Anterior cingulate cortex (tissue), 58 donors: ENCODE measurements at regions not wholly inside any gene's neighbourhood (a gene's known extent, or its start where the extent isn't known, plus 50 kb on each side); places are given as distances from the start of the nearest gene placed in this dataset.

Source experiments
- DNase-seq, 58 donors: peaks; one replicate each; lab custom pipeline; 2025; lab: John Stamatoyannopoulos, UW

DNA sequence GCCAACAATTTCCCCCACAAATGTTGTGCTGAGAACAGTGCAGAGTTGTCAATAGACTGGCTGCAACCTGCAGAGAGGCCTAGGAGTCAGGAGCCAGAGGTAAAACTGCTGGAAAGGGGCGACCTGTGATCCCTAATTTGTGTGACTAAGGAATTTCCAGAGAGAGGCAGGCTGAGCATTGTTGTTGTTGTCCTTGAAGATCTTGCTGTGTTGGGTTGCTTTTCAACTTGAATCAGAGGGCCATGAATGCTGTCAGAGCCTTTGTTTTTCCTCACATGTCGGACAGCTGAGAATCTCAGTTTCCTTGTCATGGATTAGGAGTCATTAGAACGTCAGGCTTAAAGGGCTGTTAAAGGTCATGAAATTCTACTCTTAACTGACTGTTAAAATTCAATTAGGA, 134.6 kb upstream of the ASTN2 start:
- no peak for DNase-seq

DNA sequence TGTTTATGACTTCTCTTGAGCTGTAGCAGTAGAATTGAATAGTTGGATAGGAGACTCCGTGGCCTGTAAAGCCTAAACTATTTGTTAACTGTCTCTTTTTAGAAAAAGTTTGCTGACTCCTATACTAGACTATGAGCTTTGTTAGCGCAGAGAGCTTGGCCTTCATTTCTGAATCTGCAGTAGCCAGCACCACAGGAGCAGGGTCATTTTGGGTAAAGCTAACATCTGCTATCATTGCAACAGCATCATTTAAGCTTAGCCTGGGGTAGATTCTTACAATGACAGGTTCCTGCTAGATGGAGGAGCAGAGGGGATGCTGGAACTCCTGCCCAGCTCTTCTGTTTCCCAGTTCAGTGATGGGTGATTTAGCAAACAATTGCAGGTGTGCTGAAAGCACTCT, 133.7 kb upstream of the ASTN2 start:
- DNase-seq, result no peak

DNA sequence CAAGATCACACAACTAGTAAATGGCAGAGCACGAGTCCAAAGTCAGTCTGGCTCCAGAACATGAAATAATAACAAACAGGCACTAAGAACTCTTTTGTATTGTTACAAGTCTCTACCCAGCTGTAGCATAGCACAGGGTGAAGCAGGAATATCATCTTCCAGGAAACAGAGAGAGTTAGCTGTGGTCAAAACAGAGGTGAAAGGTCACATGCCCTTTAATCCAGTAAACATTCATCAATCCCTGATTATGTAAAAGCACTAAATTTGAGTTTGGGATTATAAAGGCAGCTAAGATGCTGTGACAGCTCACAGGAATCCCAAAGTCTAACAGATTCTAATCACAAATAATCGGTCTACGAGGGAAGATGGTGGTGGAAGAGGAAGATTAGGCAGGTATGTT, 133.0 kb upstream of the ASTN2 start:
- no peak for DNase-seq

DNA sequence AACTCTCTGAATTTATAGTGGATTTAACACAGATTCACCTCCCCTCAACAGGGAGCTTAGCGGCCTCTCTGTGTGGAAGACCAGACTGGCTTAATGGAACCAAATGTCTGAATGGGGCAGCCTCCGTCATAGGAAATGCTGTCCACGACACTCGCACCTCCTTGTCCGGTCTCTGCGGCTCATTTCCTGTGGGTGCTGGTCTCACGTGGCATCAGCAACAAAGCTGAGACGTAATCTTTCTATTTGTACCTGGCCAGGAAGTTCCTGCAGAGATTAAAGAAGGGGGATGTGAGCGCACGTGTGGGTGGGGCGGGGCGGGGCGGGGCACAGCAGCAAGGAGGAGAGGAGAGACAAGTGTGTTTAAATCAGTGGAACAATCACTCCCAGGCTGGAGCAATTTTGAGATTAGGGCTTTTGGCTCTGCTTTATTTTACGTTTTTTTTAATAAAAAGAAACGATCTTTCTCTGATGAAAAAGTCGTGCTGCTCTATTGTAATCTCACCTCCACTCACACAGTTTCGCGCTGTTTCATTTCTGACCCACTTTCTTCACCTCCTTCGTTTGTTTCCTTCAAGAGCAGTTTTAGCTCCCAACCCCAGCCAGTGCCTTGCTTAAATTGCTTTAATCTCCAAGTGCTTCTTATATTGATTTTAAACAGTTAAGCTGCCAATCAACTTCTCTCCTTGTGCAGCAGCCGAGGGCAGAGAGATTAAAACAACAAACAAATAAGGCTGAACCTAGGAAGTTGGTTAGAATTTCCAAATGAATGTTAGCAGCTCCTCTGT, 132.2 kb upstream of the ASTN2 start:
- no peak for DNase-seq

DNA sequence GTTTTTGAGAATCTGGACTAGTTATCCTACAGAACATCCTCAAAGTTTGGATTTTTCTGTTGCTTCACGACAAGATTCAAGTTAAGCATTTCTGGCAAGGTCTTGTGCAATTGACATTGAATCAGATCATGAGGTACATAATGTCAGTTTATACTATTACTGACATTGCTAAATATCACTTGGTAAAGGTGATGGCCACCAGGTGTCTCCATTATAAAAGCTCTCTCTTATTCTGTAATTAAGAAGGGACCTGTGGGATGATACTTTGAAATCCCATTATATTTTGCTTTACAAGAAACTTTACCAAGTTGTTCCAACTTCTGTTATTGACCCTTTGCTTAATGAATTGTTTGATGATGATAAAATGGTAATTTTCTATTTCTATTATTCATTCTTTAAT, 131.0 kb upstream of the ASTN2 start:
- no peak for DNase-seq

DNA sequence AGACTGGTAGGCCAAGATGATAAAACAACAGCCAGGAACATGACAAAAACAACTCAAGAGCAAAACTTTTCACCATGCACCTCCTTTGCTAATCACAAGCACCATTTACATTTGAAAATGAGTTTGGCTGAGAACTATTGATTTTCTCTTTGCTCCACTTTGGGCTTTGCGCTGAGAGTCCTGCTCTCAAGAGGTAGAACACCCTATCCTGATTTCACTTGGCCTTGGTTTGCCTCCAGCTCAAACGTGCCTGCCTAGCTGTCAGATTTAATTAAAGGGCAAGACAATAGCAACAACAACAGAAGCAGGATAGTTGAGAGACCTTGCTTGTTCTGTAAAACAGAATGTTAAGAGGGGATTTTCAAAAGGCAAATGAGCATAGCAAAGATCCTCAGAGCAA, 128.2 kb upstream of the ASTN2 start:
- DNase-seq, result no peak

DNA sequence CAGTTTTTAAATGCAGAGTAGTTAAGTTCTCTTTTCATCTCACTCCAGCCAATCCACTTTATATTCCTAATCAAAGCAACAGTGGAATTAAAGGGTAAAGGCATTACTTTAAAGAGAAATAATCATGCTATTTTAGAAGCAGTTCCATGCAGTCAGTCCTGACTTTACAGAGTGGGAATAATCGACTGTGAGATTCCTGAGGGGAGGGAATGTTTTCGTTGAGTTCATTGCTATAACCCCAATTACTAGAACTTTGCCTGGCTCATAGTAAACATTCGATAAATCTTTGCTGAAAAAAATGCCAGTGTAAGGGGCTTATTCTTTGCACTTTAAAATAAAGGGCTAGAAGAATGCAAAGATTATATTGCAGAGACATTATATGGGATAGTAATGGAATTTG, 127.2 kb upstream of the ASTN2 start:
- DNase-seq, result no peak

DNA sequence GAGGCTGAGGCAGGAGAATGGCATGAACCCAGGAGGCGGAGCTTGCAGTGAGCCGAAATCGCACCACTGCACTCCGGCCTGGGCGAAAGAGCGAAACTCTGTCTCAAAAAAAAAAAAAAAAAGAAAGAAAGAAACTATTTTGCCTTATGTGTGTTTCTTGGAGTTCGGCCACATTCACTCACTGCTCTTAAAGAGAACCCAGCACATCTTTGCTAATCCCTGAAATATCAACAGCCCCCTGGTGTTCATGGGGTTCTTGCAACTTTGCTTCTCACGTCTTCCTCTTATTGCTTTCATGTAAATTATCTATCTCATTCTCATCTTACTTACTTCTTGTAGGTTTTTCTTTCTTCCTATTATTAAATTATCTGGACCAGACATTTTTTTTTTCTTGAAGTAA, 126.3 kb upstream of the ASTN2 start:
- DNase-seq, result no peak

DNA sequence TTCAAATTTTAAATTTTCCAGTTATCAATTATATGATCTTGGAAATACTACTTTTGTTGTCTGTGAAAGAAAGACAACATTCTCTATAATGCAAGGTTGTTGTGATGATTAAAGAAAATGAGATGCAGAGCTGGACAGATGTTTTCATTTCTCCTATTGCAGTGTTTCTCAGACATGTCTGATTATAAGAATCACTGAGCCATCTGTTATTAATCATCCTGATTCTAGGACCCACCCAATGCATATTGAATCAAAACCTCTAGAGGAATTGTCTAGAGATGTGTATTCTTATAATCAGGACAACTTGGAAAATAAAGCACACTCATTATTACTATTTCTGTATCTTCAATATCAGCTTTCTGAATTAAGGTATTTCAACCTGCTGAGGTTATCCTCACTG, 121.1 kb upstream of the ASTN2 start:
- no peak for DNase-seq

DNA sequence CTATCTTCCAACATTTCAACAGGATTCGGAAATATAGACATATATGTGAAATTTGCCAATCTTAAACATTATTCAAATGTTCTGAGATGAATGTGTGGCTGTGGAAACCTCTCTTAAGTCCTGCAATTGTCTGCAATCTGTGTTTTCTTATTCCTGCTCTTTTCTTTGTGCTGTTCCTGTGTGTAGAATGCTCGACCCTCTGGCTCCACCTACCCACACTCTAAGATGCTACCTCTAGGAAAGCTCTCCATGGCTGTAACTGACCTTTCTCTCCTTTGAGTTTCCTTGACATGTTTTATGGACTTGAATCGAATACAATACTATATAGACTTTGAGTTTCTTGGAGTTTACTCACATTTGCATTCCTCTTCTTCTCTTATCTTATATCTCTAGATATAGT, 120.6 kb upstream of the ASTN2 start:
- DNase-seq, result no peak

DNA sequence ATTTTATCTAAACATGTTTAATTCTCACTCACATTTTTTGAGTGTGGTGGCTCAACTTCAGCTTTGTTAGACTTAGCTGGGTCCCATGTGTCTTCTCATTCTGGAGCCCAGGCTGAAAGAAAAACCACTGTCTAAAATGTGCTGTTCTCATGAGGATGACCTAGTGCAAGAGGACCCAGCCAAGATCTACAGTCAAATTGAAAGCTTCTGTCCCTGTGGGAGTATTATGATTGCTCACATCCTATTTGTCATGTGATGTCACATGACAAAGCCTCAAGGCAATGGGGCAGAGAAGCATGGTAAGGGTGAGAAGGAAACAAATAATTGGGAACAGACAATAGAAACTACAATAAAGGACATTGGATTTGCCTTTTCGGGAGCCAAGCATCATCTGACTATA, 113.4 kb upstream of the ASTN2 start:
- no peak for DNase-seq

DNA sequence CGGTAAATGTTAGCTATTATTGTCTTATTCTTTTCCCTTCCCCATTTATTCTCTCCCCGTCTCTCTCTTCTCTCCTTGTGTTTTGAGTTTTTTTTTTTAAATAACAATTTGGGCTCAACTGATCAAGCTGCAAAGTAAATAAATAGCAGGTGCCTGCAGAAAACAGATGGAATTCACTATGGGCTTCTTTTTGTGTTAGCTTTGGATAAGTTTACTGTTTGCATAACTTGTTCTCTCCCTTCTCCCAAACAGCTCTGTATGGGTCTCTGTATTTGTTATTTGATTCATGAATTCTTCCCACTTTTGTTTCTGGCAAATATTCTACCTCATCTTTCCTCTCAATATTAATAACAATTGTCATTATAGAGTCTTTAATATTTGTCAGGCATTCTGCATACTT, 111.8 kb upstream of the ASTN2 start:
- DNase-seq, result no peak

DNA sequence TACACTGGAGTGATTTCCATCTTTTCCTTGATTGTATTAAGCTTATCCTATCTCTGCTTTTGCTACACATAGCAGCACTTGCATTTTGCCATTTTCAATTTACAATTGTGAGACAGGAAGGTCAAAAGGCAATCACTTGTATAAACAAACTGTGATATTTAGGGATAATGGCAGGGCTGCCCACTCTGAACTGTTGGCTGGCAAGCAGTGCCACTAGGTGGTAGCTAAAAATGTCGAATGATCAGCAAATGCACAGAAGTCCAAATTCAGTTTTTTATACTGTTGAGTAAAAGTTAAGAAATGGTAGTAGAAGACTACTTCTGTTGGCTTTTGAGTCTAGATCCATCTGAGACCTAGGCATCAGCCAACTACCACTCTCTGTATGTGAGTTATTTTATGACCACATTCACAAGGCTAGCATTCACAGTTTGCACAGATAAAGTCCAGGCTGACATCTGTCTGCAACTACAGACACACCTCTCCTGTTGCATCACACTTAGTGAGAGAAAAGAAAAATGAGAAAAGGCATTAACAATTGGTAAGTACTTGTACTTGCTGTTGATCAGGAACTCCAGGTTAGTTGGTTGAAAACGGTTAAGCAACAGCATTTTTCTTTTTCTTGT, 108.8 kb upstream of the ASTN2 start:
- peak in 1 of 58 donors; percentile 3 for DNase-seq

DNA sequence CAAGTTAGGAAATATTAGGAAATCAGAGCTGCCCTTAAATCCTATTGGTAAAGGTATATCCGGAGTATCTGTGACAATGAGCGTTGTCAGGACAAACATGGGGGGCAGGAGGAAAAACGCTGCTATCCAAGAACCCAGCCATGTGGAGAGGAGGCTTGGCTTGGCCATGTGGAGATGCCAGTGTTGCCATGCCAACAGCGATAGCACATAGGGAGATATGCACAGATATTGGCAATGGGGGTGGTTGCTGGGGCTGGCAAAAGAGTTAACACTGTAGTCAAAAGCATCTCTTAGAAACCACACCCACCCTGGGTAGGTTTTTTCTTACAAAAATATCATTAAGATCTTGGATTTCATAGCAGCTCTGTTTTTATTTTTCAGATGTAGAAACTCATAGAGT, 106.4 kb upstream of the ASTN2 start:
- peak in 25 of 58 donors; percentile 1 to 55 (median 15) for DNase-seq

DNA sequence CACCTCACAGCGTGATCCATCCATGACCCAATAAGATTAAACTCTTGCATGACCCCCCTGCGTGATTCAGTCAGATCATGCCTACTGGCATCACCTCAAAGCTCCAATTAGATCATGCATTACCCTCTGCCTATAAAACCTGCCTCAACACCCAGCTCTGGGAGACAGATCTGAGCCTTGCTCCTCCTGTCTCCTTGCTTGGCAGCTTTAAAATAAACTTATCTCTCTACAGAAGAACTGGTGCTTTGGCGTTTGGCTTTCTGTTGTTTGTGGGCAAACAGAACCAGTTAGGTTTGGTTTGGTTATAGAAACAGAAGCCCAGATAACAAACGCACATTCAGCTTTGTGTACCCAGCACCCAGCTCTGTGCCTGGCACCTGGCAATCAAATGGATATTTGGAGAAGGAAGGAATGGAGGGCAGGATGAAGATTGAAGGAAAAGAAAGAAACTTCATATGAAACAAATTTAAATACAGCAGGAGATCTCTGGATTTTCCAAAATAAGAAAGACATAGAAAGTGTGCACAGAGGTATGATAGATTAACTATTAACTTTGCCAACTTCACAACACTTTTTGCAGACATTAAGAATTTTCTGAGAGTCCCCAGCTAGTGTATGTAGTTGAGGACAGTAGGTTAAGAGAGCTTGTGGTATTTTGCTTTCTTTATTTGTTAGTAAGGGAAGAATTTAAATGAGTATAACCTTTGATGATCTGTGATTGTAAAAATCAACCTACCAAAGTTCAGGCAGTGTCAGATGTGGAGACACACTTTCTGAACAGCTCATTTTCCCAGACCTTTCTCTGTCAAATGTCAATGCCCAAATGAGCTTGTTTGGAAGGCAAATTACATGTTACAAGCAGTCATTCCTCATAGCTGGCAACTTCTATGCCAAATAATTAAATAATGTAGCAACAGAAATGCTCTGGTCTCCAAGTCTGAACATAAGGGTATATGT, 102.1 kb upstream of the ASTN2 start:
- no peak for DNase-seq

DNA sequence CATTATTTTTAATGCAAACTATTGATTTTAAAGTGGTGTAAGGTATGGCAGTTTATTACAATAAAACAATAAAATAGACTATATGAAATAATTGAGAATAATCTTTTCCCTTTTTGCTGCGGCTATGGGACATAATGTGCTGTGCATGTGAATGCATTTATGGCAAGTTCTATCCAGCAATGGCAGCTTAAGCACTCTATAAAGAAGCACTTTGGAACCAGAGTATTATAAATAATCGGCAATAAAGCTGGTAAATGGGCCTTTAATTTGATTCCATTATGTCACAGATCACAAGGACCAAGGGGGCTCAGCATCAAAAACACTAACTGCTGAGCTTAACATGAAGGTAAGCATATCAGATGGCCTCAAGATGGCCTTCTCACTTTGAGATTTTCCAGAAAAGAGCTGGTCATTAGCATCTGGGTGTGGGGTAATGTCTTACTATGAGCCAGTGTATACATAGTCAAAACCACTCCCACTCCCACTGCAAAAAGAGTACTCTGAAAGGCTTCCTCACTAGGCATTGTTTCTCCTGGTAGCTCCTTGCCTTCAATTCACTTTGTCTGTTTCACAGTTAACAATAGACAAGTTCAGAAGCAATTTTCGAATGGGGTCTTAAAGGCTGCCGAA, 97.1 kb upstream of the ASTN2 start:
- DNase-seq, result no peak

DNA sequence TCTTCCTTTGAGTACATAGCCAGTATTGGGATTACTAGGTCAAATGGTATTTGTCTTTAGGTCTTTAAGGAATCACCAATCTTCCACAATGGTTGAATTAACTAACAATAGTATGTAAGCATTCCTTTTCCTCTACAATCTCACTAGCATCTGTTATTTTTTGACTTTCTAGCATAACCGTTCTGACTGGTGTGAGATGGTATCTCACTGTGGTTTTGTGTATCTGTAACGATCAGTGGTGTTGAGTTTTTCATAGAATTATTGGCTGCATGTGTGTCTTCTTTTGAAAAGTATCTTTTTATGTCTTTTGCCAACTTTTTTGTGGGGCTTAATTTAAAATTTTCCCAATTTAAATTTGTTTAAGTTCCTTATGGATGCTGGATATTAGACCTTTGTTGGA, 81.5 kb upstream of the ASTN2 start:
- DNase-seq, result no peak

DNA sequence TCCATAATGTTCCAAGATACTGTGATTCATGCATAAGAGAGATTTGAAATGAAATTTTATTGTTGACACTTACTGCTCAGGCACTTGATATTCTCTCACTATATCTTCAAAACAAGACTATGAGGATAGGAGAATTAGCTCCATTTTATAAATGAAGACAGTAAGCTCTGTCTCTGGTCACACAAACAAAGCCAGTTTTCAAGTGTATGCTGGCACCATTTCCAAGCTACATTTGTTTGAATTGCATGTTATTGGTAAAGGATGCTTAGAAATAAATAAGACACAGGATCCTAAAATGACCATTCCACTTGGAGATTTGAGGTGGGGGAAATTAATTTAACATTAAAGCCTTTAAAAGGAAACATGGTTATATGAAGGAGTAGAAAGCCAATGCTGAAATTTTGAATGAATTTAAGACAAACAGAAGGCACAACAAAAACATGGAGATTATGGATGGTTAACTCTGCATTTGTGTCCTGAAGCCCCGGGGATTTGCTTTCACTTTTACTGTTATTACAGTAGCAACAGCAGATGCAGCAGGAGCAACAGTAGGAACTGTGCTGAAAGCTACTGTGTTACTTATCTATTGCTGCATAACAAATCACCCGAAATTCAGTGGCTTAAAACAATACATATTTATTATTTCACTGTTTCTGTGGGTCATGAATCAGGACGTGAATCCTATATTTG, 79.7 kb upstream of the ASTN2 start:
- peak in 9 of 58 donors; percentile 1 to 75 (median 10) for DNase-seq

DNA sequence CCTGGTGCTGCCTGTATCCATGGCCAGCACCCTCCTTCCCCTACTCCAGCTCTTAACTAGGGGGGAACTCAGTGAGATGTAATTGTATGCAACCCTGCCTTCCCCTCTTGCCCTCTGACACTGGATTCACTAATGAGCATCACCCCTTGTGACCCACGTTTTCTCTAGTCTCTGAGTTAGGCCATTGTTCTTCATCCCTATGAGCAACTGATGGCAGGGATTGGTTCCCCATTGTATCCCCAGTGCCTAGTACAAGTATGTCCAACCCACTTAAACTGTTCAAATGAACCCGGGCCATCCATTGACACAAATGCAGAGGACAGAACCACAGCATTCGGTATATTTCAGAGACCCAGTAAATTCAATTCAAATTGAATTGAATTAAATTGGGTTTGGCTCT, 77.6 kb upstream of the ASTN2 start:
- DNase-seq, result peak in 22 of 58 donors; percentile 3 to 79 (median 14)

DNA sequence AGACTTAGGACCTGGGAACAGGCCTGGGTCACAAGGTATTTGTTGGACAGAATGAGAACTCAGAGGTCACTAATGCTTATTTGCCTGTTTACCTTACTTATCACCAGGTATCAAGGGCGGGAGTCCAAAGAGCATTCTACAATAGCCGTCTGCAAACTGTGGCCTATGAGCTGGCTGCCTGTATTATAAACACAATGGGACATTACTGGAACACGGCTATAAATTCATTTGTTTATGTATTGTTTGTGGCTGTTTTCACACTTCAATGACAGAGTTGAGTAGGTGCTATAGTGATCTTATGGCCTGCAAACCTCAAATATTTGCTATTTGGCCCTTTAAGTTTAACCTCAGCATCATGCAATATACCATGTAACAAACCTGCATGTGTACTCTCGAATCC, 76.6 kb upstream of the ASTN2 start:
- no peak for DNase-seq
